ENCODE measurements at regions not wholly inside any gene's neighbourhood (a gene's known extent, or its start where the extent isn't known, plus 50 kb on each side); places are given as distances from the start of the nearest gene placed in this dataset.

DNA sequence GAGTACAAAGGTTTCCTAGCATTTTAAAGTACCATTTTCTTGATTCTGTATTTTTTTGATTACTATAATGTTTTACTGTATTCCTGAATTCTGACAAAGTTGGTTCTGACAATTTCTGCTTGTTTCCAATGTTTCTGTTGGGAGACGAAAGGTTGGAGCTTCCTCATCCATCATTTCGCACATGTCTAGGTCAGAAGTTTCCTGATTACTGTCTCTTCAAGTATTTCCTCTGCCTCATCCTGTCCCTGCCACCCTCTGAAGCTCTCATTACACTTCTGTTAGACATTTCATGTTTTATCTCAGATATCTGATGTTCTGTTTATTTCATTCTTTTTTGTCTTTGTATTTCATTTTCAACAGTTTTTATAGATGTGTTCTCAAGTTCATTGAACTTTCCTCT lies 895.8 kb downstream of the TSN start:
- ChIA-PET POLR2A (no interaction called here), CTCF (ENCODE audit: low intra/inter-chr PET ratio) (no interaction called here)
- Histone ChIP-seq H3K4me2 (ENCODE audit: insufficient read depth, low read length) (no peak overlapping the region), H3K27me3 (ENCODE audit: control insufficient read depth in 2 of 2, insufficient read depth in 2 of 2, low read length in 2 of 2) (no peaks in the 10 kb centered on the region), H3K79me2 (ENCODE audit: control insufficient read depth, insufficient read depth, low read length) (no peaks in the 10 kb centered on the region), H2AFZ (ENCODE audit: low read depth, low read length) (no peak overlapping the region), H3K4me3 (no peak overlapping the region), H3K9ac (ENCODE audit: insufficient read depth in 1 of 2, low read depth in 2 of 2, low read length in 2 of 2) (no peak overlapping the region), H3K27ac (ENCODE audit: extremely low read depth, low read depth, low read length) (no peak overlapping the region), H4K20me1 (replicated peaks; ENCODE audit: control insufficient read depth, insufficient read depth, low read length) (no peaks in the 10 kb centered on the region), H3K9me1 (ENCODE audit: control insufficient read depth, insufficient read depth, low read length) (no peaks in the 10 kb centered on the region), H3K9me3 (replicated peaks; ENCODE audit: control insufficient read depth, insufficient read depth, low read depth, low read length) (no peaks in the 10 kb centered on the region), H3K4me1 (replicated peaks in 1 of 2; ENCODE audit: control insufficient read depth in 2 of 2, insufficient read depth in 2 of 2, low read length in 2 of 2) (no peaks in the 10 kb centered on the region), H3K36me3 (ENCODE audit: control insufficient read depth, insufficient read depth, low read length) (no peaks in the 10 kb centered on the region)
- intact Hi-C loops (cut with micrococcal nuclease): no loop called here
- DNase-seq (ENCODE audit: extremely low read depth in 1 of 4, low spot score in 3 of 4): no peak
- 3% methylated on average over 2 of the region's 2 CpGs for WGBS (ENCODE audit: insufficient coverage, low coverage, missing lambda C conversion rate)
- no peak for ATAC-seq
- in situ Hi-C loops (cut with MboI): no loop called here
- TF ChIP-seq ETV5 (CRISPR knock-in tag; IDR thresholded peaks at IDR 0.05; ENCODE audit: low read depth) (no peak), ZNF212 (CRISPR knock-in tag; IDR thresholded peaks at IDR 0.05) (no peak), RFX1 (IDR thresholded peaks at IDR 0.05) (no peak), KDM5B (IDR thresholded peaks at IDR 0.05; ENCODE audit: insufficient replicate concordance, low read depth, low read length) (no peak), TAF7 (tag; IDR thresholded peaks at IDR 0.05) (no peak), ZNF282 (CRISPR knock-in tag; IDR thresholded peaks at IDR 0.05) (no peak)
- TF ChIP-seq, protein P1, sequence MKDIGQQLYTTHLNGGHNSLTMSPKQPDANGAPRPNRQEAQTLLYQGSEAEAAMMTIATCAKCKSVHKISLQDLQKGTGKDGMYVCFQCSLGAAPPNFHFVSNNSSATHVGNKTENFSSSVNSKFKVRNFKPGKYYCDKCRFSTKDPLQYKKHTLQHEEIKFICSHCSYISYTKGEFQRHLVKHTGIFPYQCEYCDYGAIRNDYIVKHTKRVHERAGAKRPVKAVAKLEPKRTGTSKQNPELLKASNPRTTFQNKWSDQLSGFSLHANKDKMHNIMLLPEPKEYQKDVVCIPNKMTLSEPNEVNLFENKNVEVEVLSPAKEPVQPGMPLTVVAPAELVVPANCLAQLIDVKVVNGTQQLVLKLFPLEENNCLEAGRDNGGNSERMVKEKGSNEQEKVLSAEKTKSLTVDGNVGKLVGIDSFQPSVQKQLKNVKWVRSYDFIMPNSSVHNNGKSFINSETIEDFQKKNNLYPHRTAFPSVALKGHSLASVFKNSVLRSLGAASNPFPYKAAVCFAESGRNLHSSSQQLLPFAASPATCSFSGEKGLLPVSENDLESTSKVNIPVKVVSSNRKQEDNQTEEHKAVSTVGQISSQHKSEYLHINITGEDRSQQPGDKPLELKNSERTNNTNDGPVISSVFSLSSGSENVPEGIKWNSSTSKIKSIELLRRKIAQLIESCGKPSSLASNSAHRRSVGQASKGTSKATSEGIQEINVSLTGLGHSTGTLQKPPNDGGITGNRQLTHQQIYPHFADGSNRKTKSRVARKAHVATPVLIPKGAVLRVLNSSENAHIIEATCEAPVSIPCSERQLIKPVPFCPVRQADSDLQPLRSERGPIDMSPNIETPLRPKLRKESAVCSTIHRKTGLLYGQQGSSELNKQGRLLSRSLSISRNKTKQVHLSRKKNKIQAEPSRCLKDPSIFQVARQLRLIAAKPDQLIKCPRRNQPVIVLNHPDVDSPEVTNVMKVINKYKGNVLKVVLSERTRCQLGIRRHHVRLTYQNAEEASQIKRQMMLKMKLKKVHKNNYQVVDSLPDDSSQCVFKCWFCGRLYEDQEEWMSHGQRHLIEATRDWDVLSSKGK (CRISPR knock-in tag; IDR thresholded peaks at IDR 0.05): no peak
- no TSS peak for BruUV-seq (replicated peaks)
- no peak for FAIRE-seq
